Upper lobe of left lung (tissue), 6 donors: ENCODE measurements at regions not wholly inside any gene's neighbourhood (a gene's known extent, or its start where the extent isn't known, plus 50 kb on each side); places are given as distances from the start of the nearest gene placed in this dataset.

Experiments used
- ATAC-seq, 2 donors: fragments of 200-7000 bp; cut with Tn5 transposase; one replicate each; pipeline ENCODE4 v1.9.1; 2022; ENCODE audit warnings: mild to moderate bottlenecking in 2 of 2, moderate library complexity in 2 of 2; ENCODE audit not compliant: low FRiP score in 2 of 2
- DNase-seq, 2 donors: peaks; one replicate each; pipeline ENCODE4 v3.0.0-alpha.2; 2019 to 2020
- H3K27ac ChIP-seq, 4 donors: fragments of 200-600 bp; sonication (generic); one replicate each; pipeline ENCODE4 v1.5.1; 2016 to 2019
- H3K27me3 ChIP-seq, 4 donors: fragments of 200-600 bp; sonication (generic); one replicate each; pipeline ENCODE4 v1.5.1; 2017 to 2019
- H3K36me3 ChIP-seq, 4 donors: fragments of 200-600 bp; sonication (generic); one replicate each; pipeline ENCODE4 v1.5.1; 2016 to 2019
- H3K4me1 ChIP-seq, 4 donors: fragments of 200-600 bp; sonication (generic); one replicate each; pipeline ENCODE4 v1.5.1; 2018 to 2019
- H3K4me3 ChIP-seq, 4 donors: fragments of 200-600 bp; sonication (generic); one replicate each; pipeline ENCODE4 v1.5.1; 2017 to 2019; ENCODE audit warnings: mild to moderate bottlenecking in 2 of 4, moderate library complexity in 1 of 4
- H3K9me3 ChIP-seq, 4 donors: fragments of 200-600 bp; sonication (generic); one replicate each; pipeline ENCODE4 v1.5.1; 2018 to 2019
- CTCF ChIP-seq, 6 experiments: fragments of 450-650 bp in 4 of 6; fragments of 200-600 bp in 2 of 6; sonication (generic) in 2 of 6; IDR thresholded peaks; one replicate each; pipeline ENCODE4 v1.5.1; 2016 to 2019; ENCODE audit warnings: antibody characterized with exemption in 6 of 6
- EP300 ChIP-seq, 4 donors: sonication (generic); formaldehyde crosslinking; IDR thresholded peaks; one replicate each; pipeline ENCODE4 v1.5.1; 2017; ENCODE audit warnings: antibody characterized with exemption in 4 of 4, control low read depth in 2 of 4
- POLR2A ChIP-seq, 4 donors: fragments of 450-650 bp; IDR thresholded peaks; one replicate each; pipeline ENCODE4 v1.5.1; 2016 to 2017; ENCODE audit warnings: antibody characterized with exemption in 4 of 4, mild to moderate bottlenecking in 2 of 4
- POLR2AphosphoS5 ChIP-seq, 2 donors: sonication (generic); formaldehyde crosslinking; IDR thresholded peaks; one replicate each; pipeline ENCODE4 v1.5.1; 2017; ENCODE audit warnings: antibody characterized with exemption in 2 of 2
- WGBS, 2 donors: methylation state at CpG; one replicate each; pipeline ENCODE4 v1.1.5; 2017 to 2018; 5-methylcytosine and 5-hydroxymethylcytosine counted together
- donor health status: DM: no; HTN: no; CAD: no; lungs with moderate emphysema.
- donor health status: DM: no; HTN: yes; CAD: no; lungs with severe emphysema.

GRCh38 chr6:23222724-23223123 lies 653.4 kb downstream of the HDGFL1 start:
- H3K4me1 ChIP-seq: no peaks in the 10 kb centered on the region
- H3K27me3 ChIP-seq: no peaks in the 10 kb centered on the region
- H3K4me3 ChIP-seq: no peak overlapping the region
- ATAC-seq (no peak), DNase-seq (no peak)
- H3K9me3 ChIP-seq: no peaks in the 10 kb centered on the region
- 92 to 100% methylated on average over 1 of the region's 1 CpG for WGBS, 2 donors
- no peak overlapping the region for H3K27ac ChIP-seq
- TF ChIP-seq POLR2AphosphoS5 (IDR thresholded peaks at IDR 0.05) (no peak), CTCF (IDR thresholded peaks at IDR 0.05) (no peak), POLR2A (IDR thresholded peaks at IDR 0.05) (no peak), EP300 (IDR thresholded peaks at IDR 0.05) (no peak)
- H3K36me3 ChIP-seq: no peaks in the 10 kb centered on the region

GRCh38 chr6:23224540-23224939 lies 655.2 kb downstream of the HDGFL1 start:
- no peak for DNase-seq
- no peaks in the 10 kb centered on the region for H3K36me3 ChIP-seq
- H3K9me3 ChIP-seq: no peaks in the 10 kb centered on the region
- H3K27ac ChIP-seq: no peak overlapping the region
- H3K4me3 ChIP-seq: no peak overlapping the region
- TF ChIP-seq POLR2A (IDR thresholded peaks at IDR 0.05): no peak
- TF ChIP-seq CTCF (IDR thresholded peaks at IDR 0.05): no peak
- no peak for TF ChIP-seq POLR2AphosphoS5 (IDR thresholded peaks at IDR 0.05)
- no peak for TF ChIP-seq EP300 (IDR thresholded peaks at IDR 0.05)
- H3K4me1 ChIP-seq: no peaks in the 10 kb centered on the region
- ATAC-seq: no peak
- 65 to 69% methylated on average over 1 of the region's 1 CpG for WGBS, 2 donors
- H3K27me3 ChIP-seq: no peaks in the 10 kb centered on the region

GRCh38 chr6:23228439-23229024 lies 659.2 kb downstream of the HDGFL1 start:
- no peak overlapping the region for H3K4me3 ChIP-seq
- no peaks in the 10 kb centered on the region for H3K36me3 ChIP-seq
- H3K27me3 ChIP-seq: no peaks in the 10 kb centered on the region
- TF ChIP-seq POLR2AphosphoS5 (IDR thresholded peaks at IDR 0.05) (no peak), CTCF (IDR thresholded peaks at IDR 0.05) (no peak), POLR2A (IDR thresholded peaks at IDR 0.05) (no peak), EP300 (IDR thresholded peaks at IDR 0.05) (no peak)
- no peaks in the 10 kb centered on the region for H3K9me3 ChIP-seq
- H3K27ac ChIP-seq: no peak overlapping the region
- no peak for DNase-seq
- ATAC-seq: no peak
- WGBS, 2 donors: 88 to 94% methylated on average over 7 to 11 of the region's 11 CpGs
- H3K4me1 ChIP-seq: no peaks in the 10 kb centered on the region

GRCh38 chr6:23243854-23244253 lies 674.5 kb downstream of the HDGFL1 start:
- ATAC-seq (no peak), DNase-seq (no peak)
- H3K9me3 ChIP-seq: no peaks in the 10 kb centered on the region
- H3K4me3 ChIP-seq: no peak overlapping the region
- H3K4me1 ChIP-seq: no peaks in the 10 kb centered on the region
- H3K36me3 ChIP-seq: no peaks in the 10 kb centered on the region
- H3K27ac ChIP-seq: no peak overlapping the region
- WGBS, 2 donors: 54 to 84% methylated on average over 5 of the region's 5 CpGs
- no peaks in the 10 kb centered on the region for H3K27me3 ChIP-seq
- TF ChIP-seq POLR2A (IDR thresholded peaks at IDR 0.05) (no peak), POLR2AphosphoS5 (IDR thresholded peaks at IDR 0.05) (no peak), EP300 (IDR thresholded peaks at IDR 0.05) (no peak), CTCF (IDR thresholded peaks at IDR 0.05) (no peak)

GRCh38 chr6:23244300-23244699 lies 674.9 kb downstream of the HDGFL1 start:
- DNase-seq (no peak), ATAC-seq (no peak)
- Histone ChIP-seq H3K9me3 (no peaks in the 10 kb centered on the region), H3K27ac (no peak overlapping the region), H3K4me3 (no peak overlapping the region), H3K27me3 (no peaks in the 10 kb centered on the region), H3K36me3 (no peaks in the 10 kb centered on the region), H3K4me1 (no peaks in the 10 kb centered on the region)
- TF ChIP-seq EP300 (IDR thresholded peaks at IDR 0.05) (no peak), POLR2A (IDR thresholded peaks at IDR 0.05) (no peak), POLR2AphosphoS5 (IDR thresholded peaks at IDR 0.05) (no peak), CTCF (IDR thresholded peaks at IDR 0.05) (no peak)
